ENCODE measurements at regions not wholly inside any gene's neighbourhood (a gene's known extent, or its start where the extent isn't known, plus 50 kb on each side); places are given as distances from the start of the nearest gene placed in this dataset.

DNA sequence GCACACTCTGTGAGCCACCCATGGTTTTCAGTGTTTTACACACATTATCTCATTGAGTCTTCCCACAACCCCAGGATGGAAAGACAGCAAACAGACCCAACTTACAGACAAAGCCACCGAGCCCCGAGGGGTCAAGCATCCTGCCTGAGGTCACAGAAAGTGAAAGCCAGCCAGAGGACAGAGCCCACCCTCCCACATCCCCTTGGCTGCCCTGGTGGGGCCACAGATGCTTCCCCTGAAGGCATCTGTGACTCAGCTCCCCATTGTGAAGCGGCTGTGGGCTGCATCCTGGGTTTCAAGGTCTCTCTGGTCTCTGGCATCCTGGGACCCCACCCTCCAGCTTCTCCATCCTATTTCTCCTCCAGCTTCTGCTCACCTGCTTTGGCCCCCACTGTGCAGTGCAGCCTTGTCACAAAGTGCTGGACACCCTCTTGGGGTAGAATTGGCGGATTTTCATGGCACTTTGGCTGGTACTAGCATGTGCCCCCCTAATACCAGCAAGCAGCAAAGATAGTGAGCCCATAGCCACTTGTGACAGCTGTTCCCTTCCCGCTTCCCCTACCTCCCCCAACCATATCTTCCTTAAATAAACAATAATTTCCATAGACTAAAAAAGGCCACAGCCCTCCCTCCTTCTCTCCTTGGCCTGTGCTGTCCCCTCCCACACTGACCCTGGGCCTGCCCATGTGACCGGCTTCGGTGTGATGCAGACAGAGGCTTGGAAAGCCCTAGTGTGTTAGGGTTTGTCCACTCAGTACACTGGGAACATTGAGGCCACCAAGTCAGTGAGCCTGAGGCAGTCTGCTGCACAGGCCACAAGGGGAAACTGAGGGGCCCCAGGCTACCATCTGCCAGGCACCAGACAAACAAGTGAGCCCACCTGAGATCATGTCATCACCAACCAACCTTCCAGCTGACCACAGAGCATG, 53.9 kb upstream of the SHISAL1 start:
- DNase-seq: no peak

DNA sequence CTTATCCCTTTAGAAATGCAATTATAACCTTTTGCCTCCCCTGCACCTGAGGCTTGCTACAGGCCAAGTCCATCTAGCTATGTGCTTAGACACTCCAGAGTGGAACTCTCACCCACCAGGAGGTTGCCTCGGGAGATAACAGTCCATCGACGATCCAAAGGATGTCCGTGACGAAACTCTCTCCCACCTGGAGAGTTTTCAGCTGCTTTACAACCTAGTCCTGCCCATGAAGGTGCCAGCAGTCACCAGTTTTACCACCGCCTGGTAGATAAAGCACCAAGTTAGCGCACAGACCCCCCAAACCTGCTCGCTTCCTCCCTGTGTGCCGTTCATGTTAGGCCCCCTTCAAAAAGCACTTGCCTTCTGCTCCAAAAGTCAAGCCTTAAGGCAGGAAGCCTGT, 53.1 kb upstream of the SHISAL1 start:
- DNase-seq: no peak

DNA sequence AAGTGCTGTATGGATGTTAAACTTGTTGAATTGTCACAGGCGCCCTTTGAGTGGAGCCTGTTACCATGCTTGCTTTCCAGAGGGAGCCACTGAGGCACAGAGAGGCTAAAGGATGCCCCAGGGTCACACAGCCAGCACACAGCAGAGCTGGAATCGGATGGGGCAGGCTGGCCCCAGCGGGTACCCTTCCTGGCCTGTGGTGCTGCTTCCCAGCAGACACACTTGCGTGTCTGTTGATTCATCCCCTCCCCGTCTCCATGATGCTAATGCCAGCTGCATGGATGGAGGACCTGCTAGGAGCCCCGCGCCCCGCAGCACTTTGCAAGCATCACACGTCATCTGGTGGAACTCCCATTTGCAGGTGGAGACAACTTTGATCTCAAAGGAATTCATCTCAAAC, 52.4 kb upstream of the SHISAL1 start:
- no peak for DNase-seq

DNA sequence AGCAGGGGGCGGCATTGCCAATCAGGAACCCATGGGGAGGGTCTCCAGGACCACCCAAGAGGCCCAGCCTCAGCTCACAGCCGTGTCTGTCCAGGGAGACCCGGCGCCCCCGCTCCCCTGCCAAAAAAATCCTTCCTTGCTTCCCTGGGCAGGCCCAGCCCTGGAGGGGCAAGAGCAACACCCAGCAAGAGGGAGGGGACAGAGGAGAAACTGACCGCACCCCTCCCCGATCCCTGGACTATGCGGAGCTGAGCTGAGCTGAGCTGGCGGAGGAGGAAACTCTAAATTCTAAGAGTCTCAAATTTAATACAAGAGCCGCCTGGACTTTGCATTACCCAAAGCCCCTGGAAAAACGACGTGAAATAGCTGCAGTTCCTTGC, 52.0 kb upstream of the SHISAL1 start:
- no peak for DNase-seq

DNA sequence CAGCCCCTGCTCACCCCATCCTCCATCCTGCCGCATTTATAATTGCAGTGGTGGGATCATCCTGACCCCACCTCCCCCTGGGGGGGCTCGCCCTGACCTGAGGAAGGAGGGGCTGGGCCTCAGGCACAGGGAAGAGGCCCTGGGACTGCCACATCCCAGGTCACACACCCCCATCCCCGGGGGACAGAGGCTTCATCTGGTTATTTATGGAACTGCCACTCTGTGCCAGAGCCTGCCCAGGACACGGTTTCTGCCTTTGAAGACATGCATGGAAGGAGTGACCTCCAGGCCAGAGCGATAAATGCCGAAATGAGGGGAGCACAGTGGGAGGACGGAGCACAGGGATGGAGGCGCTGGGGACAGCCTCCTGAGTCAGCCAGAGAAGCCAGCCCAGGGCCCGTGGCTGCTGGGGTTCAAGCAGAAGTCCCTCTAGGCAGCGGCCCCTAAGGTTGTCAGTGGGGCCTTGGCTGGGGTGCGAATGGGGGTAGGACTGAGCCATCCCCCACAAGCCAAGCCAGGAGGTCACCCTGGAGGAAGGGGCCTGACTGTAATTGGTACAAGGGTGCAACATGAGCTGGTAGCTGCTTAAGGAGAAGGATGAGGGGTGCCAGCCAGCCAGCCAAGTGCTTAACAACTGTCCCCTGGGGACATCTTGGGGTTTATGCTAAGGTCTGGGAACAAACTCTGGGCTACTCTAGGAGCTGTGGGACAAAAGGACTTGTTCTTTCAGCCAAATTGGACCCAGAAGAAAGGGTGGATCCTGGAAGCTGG, 51.4 kb upstream of the SHISAL1 start:
- no peak for DNase-seq

DNA sequence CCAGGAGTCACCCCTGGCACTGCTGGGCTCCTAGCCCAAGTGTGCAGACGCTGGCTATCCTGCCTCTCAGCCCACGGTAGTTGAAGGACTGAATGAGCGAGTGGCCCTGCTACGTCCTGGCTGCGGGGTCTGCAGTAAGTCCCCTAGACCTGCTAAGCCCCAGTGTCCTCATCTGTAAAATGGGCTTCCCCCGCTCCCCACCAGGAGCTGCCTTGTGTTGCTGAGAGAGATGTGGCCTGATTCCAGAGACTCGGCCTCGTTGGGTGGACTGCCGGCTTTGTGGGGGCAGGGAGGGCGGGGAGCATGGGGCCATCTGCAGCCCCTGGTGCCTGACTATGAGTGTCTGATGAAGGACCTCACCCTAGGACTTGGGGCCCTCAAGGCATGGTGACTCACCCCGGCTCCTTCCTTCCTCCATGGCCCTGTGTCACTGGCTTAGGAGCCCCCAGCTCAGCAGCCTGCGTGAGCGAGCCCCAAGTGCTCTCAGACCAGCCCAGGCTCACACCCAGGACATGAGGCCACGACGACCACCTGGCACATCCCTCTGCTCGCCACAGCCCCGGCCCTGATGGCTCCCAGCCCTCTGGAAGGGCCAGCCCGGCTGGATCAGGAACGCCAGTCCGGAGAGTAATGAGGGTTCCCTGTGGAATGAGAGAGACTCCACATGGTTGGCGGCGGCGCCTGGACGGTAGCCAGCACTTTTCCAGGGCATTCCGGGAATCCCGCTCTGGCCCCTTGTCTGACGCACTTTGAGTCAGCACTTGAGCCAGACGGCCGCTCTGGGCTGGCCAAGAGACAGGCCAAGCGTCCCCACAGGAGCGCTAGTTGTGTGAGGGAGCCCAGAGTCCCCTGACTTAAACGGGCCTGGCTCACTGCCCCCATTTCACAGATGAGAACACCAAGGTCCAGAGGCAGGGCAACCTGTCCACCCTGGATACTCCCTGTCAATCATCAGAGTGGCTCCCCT, 50.5 kb upstream of the SHISAL1 start:
- DNase-seq: peak; percentile 38

DNA sequence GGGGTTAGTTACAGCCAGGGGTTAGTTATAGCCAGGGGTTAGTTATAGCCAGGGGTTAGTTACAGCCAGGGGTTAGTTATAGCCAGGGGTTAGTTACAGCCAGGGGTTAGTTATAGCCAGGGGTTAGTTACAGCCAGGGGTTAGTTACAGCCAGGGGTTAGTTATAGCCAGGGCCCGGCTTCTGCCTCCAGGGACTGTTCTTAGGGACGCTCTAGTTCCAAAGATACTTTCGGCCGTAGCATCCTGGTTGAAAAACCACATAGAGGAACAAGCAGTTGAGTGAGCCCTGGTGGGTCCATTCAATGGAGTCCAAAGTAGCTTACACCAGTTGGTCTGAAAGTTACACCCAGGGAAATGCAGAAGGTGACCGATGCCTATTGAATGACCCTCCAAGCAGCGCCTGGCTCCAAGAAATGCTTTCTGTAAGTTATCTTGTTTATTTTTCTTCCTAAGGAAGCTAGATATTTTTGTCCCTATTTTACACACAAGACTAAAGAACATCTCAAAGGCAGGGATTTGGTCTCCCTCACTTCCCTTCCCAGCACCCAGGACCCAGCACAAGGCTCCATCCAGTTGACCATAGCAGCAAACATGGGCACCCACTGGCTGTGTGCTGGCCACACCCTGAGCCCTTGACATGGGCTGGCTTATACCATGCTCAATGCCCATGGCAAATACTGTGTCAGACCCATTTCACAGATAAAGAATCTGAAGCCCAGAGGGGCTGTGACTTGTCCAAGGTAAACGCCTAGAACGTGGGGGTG, 49.7 kb upstream of the SHISAL1 start:
- DNase-seq: no peak

Data from eye (tissue), 1 donor.